ENCODE measurements at regions not wholly inside any gene's neighbourhood (a gene's known extent, or its start where the extent isn't known, plus 50 kb on each side); places are given as distances from the start of the nearest gene placed in this dataset.

GRCh38 chr20:43789593-43789992, 62.8 kb upstream of the GTSF1L start:
- Histone ChIP-seq H3K36me3 (replicated peaks; ENCODE audit: low read depth, low read length) (peaks cover 7% of the 10 kb centered on the region), H3K79me2 (ENCODE audit: low read length) (no peaks in the 10 kb centered on the region), H3K27ac (ENCODE audit: low read length) (no peak overlapping the region), H3K4me2 (ENCODE audit: low read length) (no peak overlapping the region), H3K27me3 (ENCODE audit: low read depth, low read length) (0 out of 2 replicates have a peak, but pooled peaks cover 3% of the 10 kb centered on the region), H3K9me3 (ENCODE audit: insufficient read depth, low read length) (no peaks in the 10 kb centered on the region), H2AFZ (ENCODE audit: low read depth, low read length) (no peak overlapping the region), H3K4me3 (ENCODE audit: low read length) (no peak overlapping the region), H3K9ac (ENCODE audit: low read length) (no peak overlapping the region), H4K20me1 (ENCODE audit: insufficient read depth, low read length) (no peaks in the 10 kb centered on the region), H3K4me1 (ENCODE audit: low read length) (no peaks in the 10 kb centered on the region)
- TF ChIP-seq EZH2phosphoT487 (IDR thresholded peaks at IDR 0.05; ENCODE audit: low read depth), result no peak
- TF ChIP-seq CTCF (IDR thresholded peaks at IDR 0.05; ENCODE audit: low read depth, low read length), result no peak

DNA sequence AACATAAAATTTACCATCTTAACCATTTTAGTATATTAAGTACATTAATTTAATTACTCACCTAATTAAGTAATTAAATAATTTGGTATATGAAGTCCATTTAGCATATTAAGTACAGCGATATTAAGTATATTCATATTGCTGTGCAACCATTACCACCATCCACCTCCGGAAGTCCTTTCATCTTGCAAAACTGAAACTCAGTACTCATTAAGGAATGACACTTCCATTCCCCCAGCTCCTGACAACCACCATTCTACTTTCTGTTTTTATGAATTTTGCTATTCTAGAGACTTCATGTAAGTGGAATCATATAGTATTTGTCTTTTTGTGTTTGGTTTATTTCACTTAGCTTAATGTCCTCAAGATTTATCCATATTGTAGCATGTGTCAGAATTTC, 61.1 kb upstream of the GTSF1L start:
- Histone ChIP-seq H2AFZ (ENCODE audit: low read depth, low read length) (no peak overlapping the region), H3K4me1 (ENCODE audit: low read length) (no peaks in the 10 kb centered on the region), H3K27me3 (ENCODE audit: low read depth, low read length) (0 out of 2 replicates have a peak, but pooled peaks cover 3% of the 10 kb centered on the region), H3K36me3 (replicated peaks; ENCODE audit: low read depth, low read length) (peaks cover 7% of the 10 kb centered on the region), H3K27ac (ENCODE audit: low read length) (no peak overlapping the region), H3K4me3 (ENCODE audit: low read length) (no peak overlapping the region), H3K9me3 (ENCODE audit: insufficient read depth, low read length) (no peaks in the 10 kb centered on the region), H3K4me2 (ENCODE audit: low read length) (no peak overlapping the region), H4K20me1 (ENCODE audit: insufficient read depth, low read length) (no peaks in the 10 kb centered on the region), H3K79me2 (ENCODE audit: low read length) (no peaks in the 10 kb centered on the region), H3K9ac (ENCODE audit: low read length) (no peak overlapping the region)
- TF ChIP-seq CTCF (IDR thresholded peaks at IDR 0.05; ENCODE audit: low read depth, low read length), result no peak
- no peak for TF ChIP-seq EZH2phosphoT487 (IDR thresholded peaks at IDR 0.05; ENCODE audit: low read depth)

- H3K9me3 ChIP-seq (ENCODE audit: insufficient read depth, low read length), result no peaks in the 10 kb centered on the region
- TF ChIP-seq EZH2phosphoT487 (IDR thresholded peaks at IDR 0.05; ENCODE audit: low read depth), result no peak
- TF ChIP-seq CTCF (IDR thresholded peaks at IDR 0.05; ENCODE audit: low read depth, low read length), result no peak
- no peak overlapping the region for H3K9ac ChIP-seq (ENCODE audit: low read length)
- H4K20me1 ChIP-seq (ENCODE audit: insufficient read depth, low read length), result no peaks in the 10 kb centered on the region
- no peak overlapping the region for H3K4me3 ChIP-seq (ENCODE audit: low read length)
- H3K4me2 ChIP-seq (ENCODE audit: low read length), result no peak overlapping the region
- H3K4me1 ChIP-seq (ENCODE audit: low read length), result no peaks in the 10 kb centered on the region
- H3K79me2 ChIP-seq (ENCODE audit: low read length), result no peaks in the 10 kb centered on the region
- peaks cover under 1% of the 10 kb centered on the region for H3K36me3 ChIP-seq (replicated peaks; ENCODE audit: low read depth, low read length)
- H3K27ac ChIP-seq (ENCODE audit: low read length), result no peak overlapping the region
- no peak overlapping the region for H2AFZ ChIP-seq (ENCODE audit: low read depth, low read length)
- H3K27me3 ChIP-seq (ENCODE audit: low read depth, low read length), result no peaks in the 10 kb centered on the region
Observed at GRCh38 chr20:43786885-43787284, 60.1 kb upstream of the GTSF1L start.

GRCh38 chr20:43781215-43781614, 54.4 kb upstream of the GTSF1L start:
- H3K4me1 ChIP-seq (ENCODE audit: low read length), result no peaks in the 10 kb centered on the region
- no peaks in the 10 kb centered on the region for H3K79me2 ChIP-seq (ENCODE audit: low read length)
- no peak overlapping the region for H3K27ac ChIP-seq (ENCODE audit: low read length)
- H4K20me1 ChIP-seq (ENCODE audit: insufficient read depth, low read length), result no peaks in the 10 kb centered on the region
- H3K4me2 ChIP-seq (ENCODE audit: low read length), result no peak overlapping the region
- no peak overlapping the region for H2AFZ ChIP-seq (ENCODE audit: low read depth, low read length)
- no peak overlapping the region for H3K4me3 ChIP-seq (ENCODE audit: low read length)
- no peak overlapping the region for H3K9ac ChIP-seq (ENCODE audit: low read length)
- H3K36me3 ChIP-seq (replicated peaks; ENCODE audit: low read depth, low read length), result peaks cover 6% of the 10 kb centered on the region
- no peaks in the 10 kb centered on the region for H3K27me3 ChIP-seq (ENCODE audit: low read depth, low read length)
- peaks cover 11% of the 10 kb centered on the region; the same call in 1 of the 2 replicates for H3K9me3 ChIP-seq (ENCODE audit: insufficient read depth, low read length)
- TF ChIP-seq CTCF (IDR thresholded peaks at IDR 0.05; ENCODE audit: low read depth, low read length) (no peak), EZH2phosphoT487 (IDR thresholded peaks at IDR 0.05; ENCODE audit: low read depth) (no peak)

All from OCI-LY3 (cell line).